CD4-positive, CD25-positive, alpha-beta regulatory T cell (primary cell): ENCODE measurements at regions not wholly inside any gene's neighbourhood (a gene's known extent, or its start where the extent isn't known, plus 50 kb on each side); places are given as distances from the start of the nearest gene placed in this dataset.

Experiments used
- ATAC-seq, 2 donors: fragments of 150-1000 bp; cut with Tn5 transposase; one replicate each; pipeline ENCODE4 v1.10.0; 2021; ENCODE audit warnings: low read depth in 2 of 2, moderate number of reproducible peaks in 2 of 2, moderate library complexity in 1 of 2
- DNase-seq, 3 donors: peaks; one replicate each; pipeline versions ENCODE4 v3.0.0 to v3.0.0-alpha.2; 2012 to 2022; ENCODE audit warnings: mixed read lengths in 1 of 3
- H3K27ac ChIP-seq: one replicate; pipeline ENCODE4 v1.7.0; 2013; ENCODE audit warnings: mild to moderate bottlenecking, low read length; ENCODE audit not compliant: insufficient read depth, poor library complexity, severe bottlenecking
- H3K27me3 ChIP-seq: one replicate; pipeline ENCODE4 v1.7.0; 2013; ENCODE audit warnings: low read length; ENCODE audit not compliant: control insufficient read depth, insufficient read depth
- H3K36me3 ChIP-seq: one replicate; pipeline ENCODE4 v1.7.0; 2013; ENCODE audit warnings: mild to moderate bottlenecking, low read length, moderate library complexity; ENCODE audit not compliant: control insufficient read depth, insufficient read depth
- H3K4me1 ChIP-seq: 2 replicates; pipeline ENCODE4 v1.7.0; 2013; ENCODE audit warnings: mild to moderate bottlenecking, low read length; ENCODE audit not compliant: insufficient read depth, control insufficient read depth, poor library complexity, severe bottlenecking
- H3K4me3 ChIP-seq: one replicate; pipeline ENCODE4 v1.7.0; 2013; ENCODE audit warnings: low read depth, mild to moderate bottlenecking, low read length, moderate library complexity
- H3K9me3 ChIP-seq, 2 experiments: 1 replicate in 1 of 2; 2 replicates in 1 of 2; pipeline ENCODE4 v1.7.0; 2013; ENCODE audit warnings: low read length in 2 of 2, mild to moderate bottlenecking in 1 of 2, moderate library complexity in 1 of 2; ENCODE audit not compliant: control insufficient read depth in 2 of 2
- H3K27ac Mint-ChIP-seq, 3 donors: one replicate each; pipeline ENCODE4 v1.8.0; 2020 to 2022; ENCODE audit warnings: mild to moderate bottlenecking in 3 of 3, mixed read lengths in 3 of 3, moderate library complexity in 2 of 3
- H3K27me3 Mint-ChIP-seq: one replicate; pipeline ENCODE4 v1.8.0; 2022; ENCODE audit warnings: mild to moderate bottlenecking, mixed read lengths
- H3K36me3 Mint-ChIP-seq: one replicate; pipeline ENCODE4 v1.8.0; 2020; ENCODE audit warnings: mixed read lengths
- H3K4me1 Mint-ChIP-seq, 4 donors: one replicate each; pipeline ENCODE4 v1.8.0; 2020 to 2022; ENCODE audit warnings: mixed read lengths in 4 of 4, mild to moderate bottlenecking in 1 of 4
- H3K4me3 Mint-ChIP-seq, 4 donors: one replicate each; pipeline ENCODE4 v1.8.0; 2020 to 2022; ENCODE audit warnings: mild to moderate bottlenecking in 4 of 4, mixed read lengths in 4 of 4, moderate library complexity in 3 of 4
- H3K9me3 Mint-ChIP-seq, 7 donors: one replicate each; pipeline ENCODE4 v1.8.0; 2020 to 2022; ENCODE audit warnings: mixed read lengths in 7 of 7, mild to moderate bottlenecking in 3 of 7, moderate library complexity in 2 of 7

GRCh38 chr15:31805090-31805662, 225.1 kb upstream of the CHRNA7 start:
- H3K27me3 Mint-ChIP-seq: no peaks in the 10 kb centered on the region
- Histone ChIP-seq H3K27ac (no peak overlapping the region), H3K27me3 (no peaks in the 10 kb centered on the region), H3K4me1 (no peaks in the 10 kb centered on the region), H3K9me3 (no peaks in the 10 kb centered on the region), H3K4me3 (no peak overlapping the region), H3K36me3 (no peaks in the 10 kb centered on the region)
- H3K36me3 Mint-ChIP-seq: no peaks in the 10 kb centered on the region
- H3K9me3 Mint-ChIP-seq: no peaks in the 10 kb centered on the region
- no peaks in the 10 kb centered on the region for H3K4me1 Mint-ChIP-seq
- DNase-seq (no peak), ATAC-seq (no peak)
- no peak overlapping the region for H3K4me3 Mint-ChIP-seq
- H3K27ac Mint-ChIP-seq: no peak overlapping the region

DNA sequence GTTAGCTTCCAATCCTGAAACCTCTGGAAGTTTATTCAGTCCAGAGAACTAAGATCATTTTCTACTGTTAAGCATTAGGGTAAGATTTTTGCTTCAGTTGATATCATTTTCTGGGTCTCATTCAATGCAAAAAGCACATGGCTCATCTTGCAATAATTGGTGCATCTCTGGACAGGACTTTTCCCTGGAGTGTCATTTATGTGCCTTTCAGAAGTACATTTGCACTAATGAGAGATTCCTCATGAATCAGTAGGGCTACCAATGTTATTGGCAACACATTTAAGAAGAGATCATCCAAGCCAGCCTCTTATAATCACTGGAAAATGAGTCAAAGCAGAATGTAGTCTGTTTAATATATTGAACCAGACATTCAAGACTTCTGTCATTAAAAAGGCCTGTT, 224.2 kb upstream of the CHRNA7 start:
- Mint-ChIP-seq H3K9me3 (no peaks in the 10 kb centered on the region), H3K36me3 (no peaks in the 10 kb centered on the region), H3K27ac (no peak overlapping the region), H3K27me3 (no peaks in the 10 kb centered on the region), H3K4me1 (no peaks in the 10 kb centered on the region), H3K4me3 (no peak overlapping the region)
- no peaks in the 10 kb centered on the region for H3K9me3 ChIP-seq
- H3K27me3 ChIP-seq: no peaks in the 10 kb centered on the region
- no peaks in the 10 kb centered on the region for H3K4me1 ChIP-seq
- no peak overlapping the region for H3K4me3 ChIP-seq
- DNase-seq: no peak
- ATAC-seq: no peak
- H3K27ac ChIP-seq: no peak overlapping the region
- H3K36me3 ChIP-seq: no peaks in the 10 kb centered on the region

DNA sequence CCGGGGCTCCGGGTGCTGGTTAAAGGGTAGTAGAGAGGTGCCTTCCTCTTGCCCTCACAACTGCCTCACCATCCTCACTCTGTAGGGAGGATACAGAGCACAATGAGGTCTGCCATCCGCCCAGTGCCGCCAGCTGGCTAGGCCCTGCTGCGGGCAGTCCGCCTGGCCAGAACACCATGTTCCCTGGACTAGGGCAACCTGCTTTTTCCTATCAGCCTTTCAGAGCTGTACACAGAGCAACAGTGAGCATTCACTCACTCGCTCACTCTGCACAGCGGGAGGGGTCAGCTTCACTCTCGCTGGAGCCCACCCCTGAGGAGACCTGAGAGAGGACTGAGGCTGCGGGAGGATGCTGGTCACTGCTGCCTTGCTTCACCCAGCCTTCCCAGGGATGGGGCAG, 218.7 kb upstream of the CHRNA7 start:
- Mint-ChIP-seq H3K27ac (no peak overlapping the region), H3K27me3 (no peaks in the 10 kb centered on the region), H3K4me3 (no peak overlapping the region), H3K4me1 (no peaks in the 10 kb centered on the region), H3K36me3 (no peaks in the 10 kb centered on the region), H3K9me3 (peaks cover 0 to 2% (median 0%) of the 10 kb centered on the region in 7 donors)
- ATAC-seq (no peak), DNase-seq (no peak)
- Histone ChIP-seq H3K27ac (no peak overlapping the region), H3K36me3 (no peaks in the 10 kb centered on the region), H3K27me3 (no peaks in the 10 kb centered on the region), H3K4me3 (no peak overlapping the region), H3K9me3 (no peaks in the 10 kb centered on the region), H3K4me1 (no peaks in the 10 kb centered on the region)

DNA sequence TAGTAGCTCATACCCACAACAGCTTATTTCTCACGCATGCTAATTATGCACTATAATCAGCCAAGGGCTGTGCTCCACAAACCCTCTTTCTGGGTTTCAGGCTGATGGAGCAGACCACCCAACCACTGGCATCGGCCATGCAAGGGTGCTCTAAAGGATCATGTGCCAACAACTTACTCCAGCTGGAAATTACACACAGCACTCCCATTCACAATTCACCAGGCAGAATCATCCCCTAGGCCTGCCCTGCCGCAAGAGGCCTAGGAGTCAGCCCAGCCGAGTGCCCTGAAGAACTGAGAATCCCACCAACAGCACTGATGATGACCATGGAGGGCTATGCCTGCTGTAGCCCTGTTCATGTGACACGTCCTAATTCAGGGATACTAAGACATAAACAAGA, 216.2 kb upstream of the CHRNA7 start:
- Mint-ChIP-seq H3K27ac (no peak overlapping the region), H3K36me3 (no peaks in the 10 kb centered on the region), H3K27me3 (no peaks in the 10 kb centered on the region), H3K4me3 (no peak overlapping the region), H3K4me1 (no peaks in the 10 kb centered on the region), H3K9me3 (peaks cover 0 to 2% (median 0%) of the 10 kb centered on the region in 7 donors)
- Histone ChIP-seq H3K36me3 (no peaks in the 10 kb centered on the region), H3K27me3 (no peaks in the 10 kb centered on the region), H3K4me1 (no peaks in the 10 kb centered on the region), H3K27ac (no peak overlapping the region), H3K4me3 (no peak overlapping the region), H3K9me3 (no peaks in the 10 kb centered on the region)
- ATAC-seq: no peak
- no peak for DNase-seq

- no peak for DNase-seq
- H3K27me3 Mint-ChIP-seq: peaks cover 2% of the 10 kb centered on the region
- Histone ChIP-seq H3K4me1 (no peaks in the 10 kb centered on the region), H3K36me3 (no peaks in the 10 kb centered on the region), H3K27ac (no peak overlapping the region), H3K27me3 (no peaks in the 10 kb centered on the region), H3K9me3 (no peaks in the 10 kb centered on the region), H3K4me3 (no peak overlapping the region)
- H3K4me1 Mint-ChIP-seq: no peaks in the 10 kb centered on the region
- H3K9me3 Mint-ChIP-seq: peaks cover 0 to 2% (median 0%) of the 10 kb centered on the region in 7 donors
- H3K27ac Mint-ChIP-seq: no peak overlapping the region
- ATAC-seq: no peak
- H3K4me3 Mint-ChIP-seq: no peak overlapping the region
- no peaks in the 10 kb centered on the region for H3K36me3 Mint-ChIP-seq
These were observed 214.7 kb upstream of the CHRNA7 start for GRCh38 chr15:31815411-31816155.

- Mint-ChIP-seq H3K27ac (no peak overlapping the region), H3K27me3 (peaks cover 7% of the 10 kb centered on the region), H3K4me1 (no peaks in the 10 kb centered on the region), H3K36me3 (no peaks in the 10 kb centered on the region), H3K9me3 (peaks cover 0 to 1% (median 0%) of the 10 kb centered on the region in 7 donors), H3K4me3 (no peak overlapping the region)
- Histone ChIP-seq H3K27ac (no peak overlapping the region), H3K4me1 (no peaks in the 10 kb centered on the region), H3K36me3 (no peaks in the 10 kb centered on the region), H3K27me3 (no peaks in the 10 kb centered on the region), H3K9me3 (no peaks in the 10 kb centered on the region), H3K4me3 (no peak overlapping the region)
- ATAC-seq (no peak), DNase-seq (no peak)
These were observed 207.9 kb upstream of the CHRNA7 start for GRCh38 chr15:31822463-31822862.

- Mint-ChIP-seq H3K27ac (no peak overlapping the region), H3K27me3 (peaks cover 7% of the 10 kb centered on the region), H3K36me3 (no peaks in the 10 kb centered on the region), H3K9me3 (peaks cover 0 to 1% (median 0%) of the 10 kb centered on the region in 7 donors), H3K4me1 (no peaks in the 10 kb centered on the region), H3K4me3 (no peak overlapping the region)
- no peaks in the 10 kb centered on the region for H3K36me3 ChIP-seq
- ATAC-seq: no peak
- no peak overlapping the region for H3K4me3 ChIP-seq
- H3K27me3 ChIP-seq: no peaks in the 10 kb centered on the region
- no peak for DNase-seq
- H3K4me1 ChIP-seq: no peaks in the 10 kb centered on the region
- H3K9me3 ChIP-seq: no peaks in the 10 kb centered on the region
- H3K27ac ChIP-seq: no peak overlapping the region
These were observed 206.3 kb upstream of the CHRNA7 start for GRCh38 chr15:31824024-31824423.

GRCh38 chr15:31828594-31828993, 201.7 kb upstream of the CHRNA7 start:
- H3K9me3 Mint-ChIP-seq: peaks cover 0 to 3% (median 0%) of the 10 kb centered on the region in 7 donors
- H3K27me3 Mint-ChIP-seq: peaks cover 4% of the 10 kb centered on the region
- Histone ChIP-seq H3K4me1 (no peaks in the 10 kb centered on the region), H3K36me3 (no peaks in the 10 kb centered on the region), H3K27ac (no peak overlapping the region), H3K27me3 (peaks cover 3% of the 10 kb centered on the region), H3K4me3 (no peak overlapping the region), H3K9me3 (no peaks in the 10 kb centered on the region)
- no peaks in the 10 kb centered on the region for H3K4me1 Mint-ChIP-seq
- no peak overlapping the region for H3K27ac Mint-ChIP-seq
- no peaks in the 10 kb centered on the region for H3K36me3 Mint-ChIP-seq
- H3K4me3 Mint-ChIP-seq: no peak overlapping the region
- ATAC-seq: no peak
- DNase-seq: no peak
